H1 (cell line): ENCODE measurements at regions not wholly inside any gene's neighbourhood (a gene's known extent, or its start where the extent isn't known, plus 50 kb on each side); places are given as distances from the start of the nearest gene placed in this dataset.

Experiments used
- CTCF ChIA-PET: fragments of 300-600 bp; sonication (Branson Sonifier 250); formaldehyde crosslinking; loops from one replicate; lab custom pipeline; 2021; ENCODE audit not compliant: partially characterized antibody; lab: Charles Lee
- POLR2A ChIA-PET: fragments of 300-600 bp; sonication (Branson Sonifier 250); formaldehyde crosslinking; loops from one replicate; lab custom pipeline; 2021; ENCODE audit warnings: inconsistent platforms; ENCODE audit not compliant: partially characterized antibody; lab: Charles Lee
- DNase-seq, 2 experiments: peaks; one replicate each; pipeline versions ENCODE4 v3.0.0 to v3.0.0-alpha.2; 2010 to 2022; ENCODE audit warnings: low spot score in 2 of 2, low read depth in 1 of 2, mixed read lengths in 1 of 2
- FAIRE-seq: peaks from 2 replicates; lab custom pipeline; 2011; peaks lifted over from hg19 to GRCh38; lab: Jason Lieb, UNC
- H2AFZ ChIP-seq: 2 replicates; pipeline ENCODE4 v1.8.1; 2012; ENCODE audit warnings: low read length, inconsistent platforms
- H2AK5ac ChIP-seq: 2 replicates; pipeline ENCODE4 v1.6.1; 2013; ENCODE audit warnings: low read depth, low read length
- H2BK120ac ChIP-seq: replicated peaks from 2 replicates; pipeline ENCODE3; 2013; ENCODE audit warnings: low read depth, low read length, inconsistent platforms
- H2BK12ac ChIP-seq: 2 replicates; pipeline ENCODE4 v1.6.1; 2013; ENCODE audit warnings: low read depth, low read length
- H2BK15ac ChIP-seq: 2 replicates; pipeline ENCODE4 v1.6.1; 2013; ENCODE audit warnings: low read length
- H2BK20ac ChIP-seq: 2 replicates; pipeline ENCODE4 v1.6.1; 2013; ENCODE audit warnings: low read length
- H2BK5ac ChIP-seq: 2 replicates; pipeline ENCODE4 v1.6.1; 2013; ENCODE audit warnings: low read depth, low read length
- H3K14ac ChIP-seq: 2 replicates; pipeline ENCODE4 v1.6.1; 2013; ENCODE audit warnings: inconsistent platforms; ENCODE audit not compliant: insufficient read length
- H3K18ac ChIP-seq: 2 replicates; pipeline ENCODE4 v1.6.1; 2013; ENCODE audit warnings: low read length; ENCODE audit errors: extremely low read depth
- H3K23ac ChIP-seq: 2 replicates; pipeline ENCODE4 v1.6.1; 2013; ENCODE audit warnings: inconsistent platforms; ENCODE audit not compliant: insufficient read length
- H3K23me2 ChIP-seq: 2 replicates; pipeline ENCODE4 v1.6.1; 2013; ENCODE audit warnings: low read depth, low read length
- H3K27ac ChIP-seq: 2 replicates; pipeline ENCODE4 v1.6.1; 2011; ENCODE audit warnings: low read depth, low read length, inconsistent platforms
- H3K27me3 ChIP-seq, 4 experiments: replicated peaks in 1 of 4; 1 replicate in 1 of 4; 2 replicates in 3 of 4; pipeline versions ENCODE4 v1.6.1 to v1.8.1; 2011 to 2013; ENCODE audit warnings: low read length in 3 of 4, mild to moderate bottlenecking in 3 of 4, inconsistent platforms in 2 of 4, mixed read lengths in 2 of 4, moderate library complexity in 1 of 4; ENCODE audit not compliant: control insufficient read depth in 3 of 4, insufficient read depth in 3 of 4; ENCODE audit errors: extremely low read depth in 1 of 4
- H3K36me3 ChIP-seq, 4 experiments: 2 replicates each; pipeline versions ENCODE4 v1.6.1 to v1.8.1; 2011 to 2013; ENCODE audit warnings: mild to moderate bottlenecking in 4 of 4, low read length in 3 of 4, moderate library complexity in 2 of 4, control low read depth in 1 of 4, inconsistent platforms in 1 of 4; ENCODE audit not compliant: insufficient read depth in 4 of 4, control insufficient read depth in 2 of 4
- H3K4ac ChIP-seq: replicated peaks from 2 replicates; pipeline ENCODE3; 2013; ENCODE audit warnings: low read length, low read depth, mixed read lengths, inconsistent platforms; ENCODE audit not compliant: insufficient read length
- H3K4me1 ChIP-seq, 4 experiments: replicated peaks in 1 of 4; 1 replicate in 1 of 4; 2 replicates in 3 of 4; pipeline versions ENCODE4 v1.6.1 to v1.8.1; 2011 to 2013; ENCODE audit warnings: low read length in 3 of 4, inconsistent platforms in 2 of 4, mixed read lengths in 1 of 4; ENCODE audit not compliant: insufficient read depth in 4 of 4, control insufficient read depth in 3 of 4
- H3K4me2 ChIP-seq, 2 experiments: 2 replicates each; pipeline versions ENCODE4 v1.6.1 to v1.8.1; 2011 to 2013; ENCODE audit warnings: low read depth in 2 of 2, low read length in 2 of 2, control low read depth in 1 of 2, inconsistent platforms in 1 of 2, mild to moderate bottlenecking in 1 of 2; ENCODE audit not compliant: insufficient read depth in 1 of 2
- H3K4me3 ChIP-seq, 4 experiments: fragments of 200-600, 300-600 bp in 1 of 4; sonication (generic), shearing (Covaris generic), sonication (Bioruptor Twin) in 1 of 4; 2 replicates each; pipeline versions ENCODE4 v1.5.1 to v1.8.1; 2011 to 2016; ENCODE audit warnings: low read length in 4 of 4, low read depth in 3 of 4, control low read depth in 2 of 4, inconsistent platforms in 2 of 4, mild to moderate bottlenecking in 2 of 4, mixed read lengths in 1 of 4, moderate library complexity in 1 of 4; ENCODE audit not compliant: insufficient read depth in 2 of 4; ENCODE audit errors: extremely low read depth in 1 of 4
- H3K56ac ChIP-seq: replicated peaks from 2 replicates; pipeline ENCODE3; 2013; ENCODE audit warnings: low read depth, mild to moderate bottlenecking, mixed read lengths, low read length, inconsistent platforms; ENCODE audit not compliant: insufficient read length
- H3K79me1 ChIP-seq: 2 replicates; pipeline ENCODE4 v1.6.1; 2013; ENCODE audit warnings: low read depth, low read length, control low read depth
- H3K79me2 ChIP-seq, 2 experiments: 2 replicates each; pipeline versions ENCODE4 v1.6.1 to v1.8.1; 2012 to 2013; ENCODE audit warnings: low read length in 2 of 2, mild to moderate bottlenecking in 2 of 2, inconsistent platforms in 1 of 2; ENCODE audit not compliant: insufficient read depth in 2 of 2, control insufficient read depth in 1 of 2
- H3K9ac ChIP-seq, 4 experiments: replicated peaks in 1 of 4; 1 replicate in 1 of 4; 2 replicates in 3 of 4; pipeline versions ENCODE4 v1.6.1 to v1.8.1; 2011 to 2013; ENCODE audit warnings: low read depth in 3 of 4, low read length in 3 of 4, control low read depth in 2 of 4, mild to moderate bottlenecking in 2 of 4, moderate library complexity in 2 of 4, inconsistent platforms in 1 of 4; ENCODE audit errors: extremely low read depth in 1 of 4
- H3K9me3 ChIP-seq, 2 experiments: 2 replicates each; pipeline versions ENCODE4 v1.6.1 to v1.8.1; 2012 to 2013; ENCODE audit warnings: mild to moderate bottlenecking in 2 of 2, moderate library complexity in 2 of 2, control low read depth in 1 of 2, inconsistent platforms in 1 of 2, low read depth in 1 of 2, low read length in 1 of 2, mixed read lengths in 1 of 2; ENCODE audit not compliant: insufficient read depth in 2 of 2
- H4K20me1 ChIP-seq, 2 experiments: replicated peaks in 1 of 2; 2 replicates each; pipeline versions ENCODE3 to v1.8.1; 2011 to 2013; ENCODE audit warnings: inconsistent platforms in 2 of 2, low read length in 2 of 2, mild to moderate bottlenecking in 1 of 2; ENCODE audit not compliant: insufficient read depth in 2 of 2, control insufficient read depth in 1 of 2
- H4K5ac ChIP-seq: 2 replicates; pipeline ENCODE4 v1.6.1; 2013; ENCODE audit warnings: low read length, low read depth, mixed read lengths, inconsistent platforms; ENCODE audit not compliant: insufficient read length
- H4K8ac ChIP-seq: 2 replicates; pipeline ENCODE4 v1.8.0; 2013; ENCODE audit warnings: mild to moderate bottlenecking, moderate library complexity, low read length, inconsistent platforms; ENCODE audit not compliant: insufficient read depth; ENCODE audit errors: extremely low read depth
- H4K91ac ChIP-seq: replicated peaks from 2 replicates; pipeline ENCODE3; 2013; ENCODE audit warnings: low read length, mixed read lengths, inconsistent platforms; ENCODE audit not compliant: insufficient read length
- WGBS, 2 experiments: shearing (Covaris generic) in 1 of 2; methylation state at CpG; one replicate each; pipeline versions ENCODE4 v1.1.6 to v1.1.7; 2013 to 2015; ENCODE audit warnings: low lambda C conversion rate in 2 of 2, mixed read lengths in 2 of 2, inconsistent platforms in 1 of 2, low coverage in 1 of 2, missing lambda C conversion rate in 1 of 2; ENCODE audit not compliant: insufficient replicate concordance in 2 of 2, insufficient coverage in 1 of 2, insufficient read length in 1 of 2; ENCODE audit errors: extremely low coverage in 1 of 2, missing lambda C conversion rate in 1 of 2; 5-methylcytosine and 5-hydroxymethylcytosine counted together

DNA sequence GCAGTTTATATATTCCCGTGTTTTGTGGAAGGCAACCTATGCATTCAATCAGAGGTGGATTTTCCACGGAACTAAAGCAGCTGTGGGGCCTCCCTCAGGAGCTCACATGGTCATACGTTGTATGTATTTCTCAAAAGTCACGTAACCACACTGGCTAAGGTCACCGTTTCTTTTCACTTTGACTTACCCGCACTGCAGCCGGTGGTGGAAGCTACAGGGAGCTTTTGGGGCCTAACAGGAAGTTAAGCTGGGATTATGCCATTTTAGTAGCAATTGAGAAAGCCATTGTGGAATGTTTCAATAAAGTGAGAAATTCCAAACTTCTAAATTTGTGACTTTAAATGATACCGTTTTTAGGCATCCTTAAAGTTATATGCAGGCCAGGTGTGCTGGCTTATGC is 111.2 kb upstream of the KLF6 start:
- H2BK15ac ChIP-seq: no peak overlapping the region
- no peaks in the 10 kb centered on the region for H3K9me3 ChIP-seq
- H3K14ac ChIP-seq: no peak overlapping the region
- H4K91ac ChIP-seq: no peak overlapping the region
- FAIRE-seq: no peak
- H2BK20ac ChIP-seq: no peak overlapping the region
- H2BK120ac ChIP-seq: no peak overlapping the region
- H3K79me1 ChIP-seq: no peaks in the 10 kb centered on the region
- H2BK12ac ChIP-seq: no peak overlapping the region
- CTCF ChIA-PET: interaction anchor here (1.6 kb wide), 1 partner anchor 60 kb away, joined by 3 read pairs; no protein-coding TSS in a partner anchor
- DNase-seq: no peak
- no peak overlapping the region for H2BK5ac ChIP-seq
- H3K4ac ChIP-seq: no peak overlapping the region
- no peak overlapping the region for H3K27ac ChIP-seq
- no peak overlapping the region for H3K4me2 ChIP-seq
- H4K8ac ChIP-seq: no peak overlapping the region
- WGBS, 2 experiments: 92% methylated on average over 8 of the region's 8 CpGs; no CpG with 5 or more reads in 1 of the 2 experiments
- no peaks in the 10 kb centered on the region for H4K20me1 ChIP-seq
- H3K56ac ChIP-seq: no peak overlapping the region
- H3K9ac ChIP-seq: no peak overlapping the region
- no peak overlapping the region for H2AK5ac ChIP-seq
- H3K27me3 ChIP-seq: no peaks in the 10 kb centered on the region
- no peak overlapping the region for H3K4me3 ChIP-seq
- H3K18ac ChIP-seq: no peak overlapping the region; the same call in 1 of the 2 replicates
- no peaks in the 10 kb centered on the region for H3K79me2 ChIP-seq
- H3K36me3 ChIP-seq: no peaks in the 10 kb centered on the region
- H4K5ac ChIP-seq: no peak overlapping the region
- peaks cover 0 to 3% (median 0%) of the 10 kb centered on the region in 4 experiments; a peak in 2 of 7 replicates for H3K4me1 ChIP-seq
- H2AFZ ChIP-seq: no peak overlapping the region
- H3K23ac ChIP-seq: no peak overlapping the region
- POLR2A ChIA-PET: interaction anchor here (1.4 kb wide), 1 partner anchor 111 kb away, joined by 3 read pairs; no protein-coding TSS in a partner anchor
- no peaks in the 10 kb centered on the region for H3K23me2 ChIP-seq
